GM18499 (cell line): ENCODE measurements at regions not wholly inside any gene's neighbourhood (a gene's known extent, or its start where the extent isn't known, plus 50 kb on each side); places are given as distances from the start of the nearest gene placed in this dataset.
"Not testable (repeated sequence)": the region's sequence is repeated elsewhere in the genome, so short reads cannot be mapped to it uniquely, and the experiment has no call there.

Source experiments
- ATAC-seq: cut with Tn5 transposase; IDR thresholded peaks from one replicate; pipeline ENCODE4 v1.9.1; 2021; ENCODE audit warnings: moderate number of reproducible peaks; ENCODE audit not compliant: insufficient read depth, unreplicated experiment

- ATAC-seq, result peak; percentile 52
Observed at GRCh38 chr7:101740981-101741725, 76.3 kb upstream of the CUX1 start.

- ATAC-seq, result no peak
Observed at GRCh38 chr7:101743241-101743994, 74.0 kb upstream of the CUX1 start.

- no peak for ATAC-seq
Observed at GRCh38 chr7:101743995-101744360, 73.4 kb upstream of the CUX1 start.

- no peak for ATAC-seq
Observed at GRCh38 chr7:101744588-101744987, 72.8 kb upstream of the CUX1 start.

GRCh38 chr7:101746314-101746713 is 71.1 kb upstream of the CUX1 start:
- ATAC-seq, result no peak

GRCh38 chr7:101747053-101747878 is 70.2 kb upstream of the CUX1 start:
- ATAC-seq, result no peak

GRCh38 chr7:101747879-101748345 is 69.5 kb upstream of the CUX1 start:
- ATAC-seq, result no peak

GRCh38 chr7:101749891-101750290 is 67.5 kb upstream of the CUX1 start:
- ATAC-seq, result no peak

- no peak for ATAC-seq
Observed at GRCh38 chr7:101753316-101753715, 64.1 kb upstream of the CUX1 start.

GRCh38 chr7:101754424-101755159 is 62.8 kb upstream of the CUX1 start:
- ATAC-seq, result no peak

- no peak for ATAC-seq
Observed at GRCh38 chr7:101757879-101758278, 59.5 kb upstream of the CUX1 start.

GRCh38 chr7:101758519-101758918 is 58.9 kb upstream of the CUX1 start:
- ATAC-seq, result not testable (repeated sequence)

- ATAC-seq, result no peak
Observed at GRCh38 chr7:101764221-101764620, 53.2 kb upstream of the CUX1 start.

- no peak for ATAC-seq
Observed at GRCh38 chr7:101767544-101767943, 49.9 kb upstream of the CUX1 start.
